Fibroblast of gingiva (primary cell): ENCODE measurements at regions not wholly inside any gene's neighbourhood (a gene's known extent, or its start where the extent isn't known, plus 50 kb on each side); places are given as distances from the start of the nearest gene placed in this dataset.

Source experiments
- DNase-seq: peaks from one replicate; pipeline ENCODE4 v3.0.0-alpha.2; 2011; ENCODE audit warnings: low read depth

GRCh38 chr1:244220410-244220809, 169.3 kb downstream of the ZBTB18 start:
- no peak for DNase-seq

- no peak for DNase-seq
Measured at GRCh38 chr1:244221991-244222390, 170.9 kb downstream of the ZBTB18 start.

- DNase-seq: peak; percentile 12
Measured at GRCh38 chr1:244224487-244225430, 173.7 kb downstream of the ZBTB18 start.

GRCh38 chr1:244226435-244226834, 175.4 kb downstream of the ZBTB18 start:
- no peak for DNase-seq

- DNase-seq: no peak
Measured at GRCh38 chr1:244230470-244230869, 179.4 kb downstream of the ZBTB18 start.

- DNase-seq: no peak
Measured at GRCh38 chr1:244231193-244231571, 180.1 kb downstream of the ZBTB18 start.

- DNase-seq: no peak
Measured at GRCh38 chr1:244231572-244232315, 180.7 kb downstream of the ZBTB18 start.

GRCh38 chr1:244234009-244234643, 183.0 kb downstream of the ZBTB18 start:
- no peak for DNase-seq

- no peak for DNase-seq
Measured at GRCh38 chr1:244235157-244235556, 184.1 kb downstream of the ZBTB18 start.

- DNase-seq: no peak
Measured at GRCh38 chr1:244236101-244236500, 185.0 kb downstream of the ZBTB18 start.

- no peak for DNase-seq
Measured at GRCh38 chr1:244236721-244237120, 185.6 kb downstream of the ZBTB18 start.

- DNase-seq: no peak
Measured at GRCh38 chr1:244237445-244237844, 186.4 kb downstream of the ZBTB18 start.

GRCh38 chr1:244239261-244239770, 188.2 kb downstream of the ZBTB18 start:
- DNase-seq: no peak

GRCh38 chr1:244241438-244241837, 190.4 kb downstream of the ZBTB18 start:
- DNase-seq: no peak

GRCh38 chr1:244242446-244242845, 191.4 kb downstream of the ZBTB18 start:
- DNase-seq: no peak

- no peak for DNase-seq
Measured at GRCh38 chr1:244246334-244246733, 195.3 kb downstream of the ZBTB18 start.

- DNase-seq: no peak
Measured at GRCh38 chr1:244248426-244248825, 197.3 kb downstream of the ZBTB18 start.

- no peak for DNase-seq
Measured at GRCh38 chr1:244252211-244252610, 199.5 kb downstream of the ADSS2 start.

GRCh38 chr1:244254467-244254866, 197.2 kb downstream of the ADSS2 start:
- no peak for DNase-seq

GRCh38 chr1:244255426-244255965, 196.2 kb downstream of the ADSS2 start:
- no peak for DNase-seq

GRCh38 chr1:244256086-244256676, 195.5 kb downstream of the ADSS2 start:
- DNase-seq: no peak

GRCh38 chr1:244264163-244264562, 187.5 kb downstream of the ADSS2 start:
- DNase-seq: no peak
